IMR-90 (cell line): ENCODE measurements at regions not wholly inside any gene's neighbourhood (a gene's known extent, or its start where the extent isn't known, plus 50 kb on each side); places are given as distances from the start of the nearest gene placed in this dataset.

Experiments
- ATAC-seq: fragments of 200-7000 bp; cut with Tn5 transposase; 2 replicates; pipeline ENCODE4 v1.9.1; 2020; ENCODE audit warnings: low read depth, mild to moderate bottlenecking, moderate library complexity
- BruUV-seq: library from RNA; stranded (reverse); fragments of 400-500 nt; replicated peaks from 2 replicates; lab custom pipeline; 2021; lab: Mats Ljungman, UMichigan
- CTCF ChIA-PET: fragments of 300-600 bp; formaldehyde crosslinking; extraction: SDS; loops from one replicate; lab custom pipeline; 2021; ENCODE audit warnings: antibody characterized with exemption; lab: Yijun Ruan, JAX
- POLR2A ChIA-PET: fragments of 300-600 bp; sonication (Branson Sonifier 250); formaldehyde crosslinking; loops from one replicate; lab custom pipeline; 2022; ENCODE audit warnings: antibody characterized with exemption; ENCODE audit not compliant: unreplicated experiment; lab: Charles Lee
- DNase-seq: peaks from one replicate; pipeline ENCODE4 v3.0.0; 2013
- H2AFZ ChIP-seq: replicated peaks from 2 replicates; pipeline ENCODE3; 2013; ENCODE audit warnings: low read length, mild to moderate bottlenecking; ENCODE audit not compliant: poor library complexity
- H2AK5ac ChIP-seq: 2 replicates; pipeline ENCODE4 v1.6.1; 2013; ENCODE audit warnings: low read depth, low read length, inconsistent platforms
- H2AK9ac ChIP-seq: replicated peaks from 2 replicates; pipeline ENCODE3; 2013; ENCODE audit warnings: mild to moderate bottlenecking, low read depth, low read length, moderate library complexity; ENCODE audit not compliant: poor library complexity
- H2BK120ac ChIP-seq: 2 replicates; pipeline ENCODE4 v1.6.1; 2013; ENCODE audit warnings: low read depth, low read length, inconsistent platforms
- H2BK15ac ChIP-seq: 3 replicates; pipeline ENCODE4 v1.6.1; 2013; ENCODE audit warnings: low read depth, low read length, inconsistent platforms
- H2BK20ac ChIP-seq: 2 replicates; pipeline ENCODE4 v1.6.1; 2013; ENCODE audit warnings: low read depth, mild to moderate bottlenecking, inconsistent platforms, low read length, moderate library complexity
- H2BK5ac ChIP-seq: 2 replicates; pipeline ENCODE4 v1.6.1; 2013; ENCODE audit warnings: mild to moderate bottlenecking, low read depth, low read length, inconsistent platforms; ENCODE audit not compliant: poor library complexity, severe bottlenecking
- H3K14ac ChIP-seq: replicated peaks from 2 replicates; pipeline ENCODE4 v1.6.1; 2013; ENCODE audit warnings: low read depth, low read length, inconsistent platforms
- H3K18ac ChIP-seq: 2 replicates; pipeline ENCODE4 v1.6.1; 2013; ENCODE audit warnings: low read depth, low read length, control low read depth
- H3K23ac ChIP-seq: 2 replicates; pipeline ENCODE4 v1.6.1; 2013; ENCODE audit warnings: low read depth, low read length, inconsistent platforms
- H3K27ac ChIP-seq: 2 replicates; pipeline ENCODE4 v1.5.1; 2013; ENCODE audit warnings: mild to moderate bottlenecking, control low read depth, low read length; ENCODE audit not compliant: insufficient read depth
- H3K27me3 ChIP-seq: 2 replicates; pipeline ENCODE4 v1.6.1; 2013; ENCODE audit warnings: low read length; ENCODE audit not compliant: control insufficient read depth, insufficient read depth
- H3K36me3 ChIP-seq: 2 replicates; pipeline ENCODE4 v1.6.1; 2013; ENCODE audit warnings: low read length, mixed read lengths; ENCODE audit not compliant: control insufficient read depth, insufficient read depth
- H3K4ac ChIP-seq: 2 replicates; pipeline ENCODE4 v1.6.1; 2013; ENCODE audit warnings: low read depth, low read length, inconsistent platforms
- H3K4me1 ChIP-seq: 2 replicates; pipeline ENCODE4 v1.6.1; 2013; ENCODE audit warnings: low read length, mixed read lengths; ENCODE audit not compliant: control insufficient read depth, insufficient read depth
- H3K4me2 ChIP-seq: 2 replicates; pipeline ENCODE4 v1.6.1; 2013; ENCODE audit warnings: low read depth, mild to moderate bottlenecking, control low read depth, low read length, moderate library complexity
- H3K4me3 ChIP-seq: 2 replicates; pipeline ENCODE4 v1.5.1; 2013; ENCODE audit warnings: low read depth, mild to moderate bottlenecking, control low read depth, low read length, moderate library complexity; ENCODE audit not compliant: insufficient read depth
- H3K56ac ChIP-seq: 2 replicates; pipeline ENCODE4 v1.6.1; 2013; ENCODE audit warnings: low read length, inconsistent platforms; ENCODE audit not compliant: insufficient read depth; ENCODE audit errors: extremely low read depth
- H3K79me1 ChIP-seq, 2 experiments: 2 replicates each; pipeline ENCODE4 v1.6.1; 2013; ENCODE audit warnings: low read length in 2 of 2, inconsistent platforms in 1 of 2, low read depth in 1 of 2
- H3K9ac ChIP-seq: 2 replicates; pipeline ENCODE4 v1.6.1; 2013; ENCODE audit warnings: low read depth, low read length, control low read depth
- H3K9me1 ChIP-seq: 2 replicates; pipeline ENCODE4 v1.6.1; 2013; ENCODE audit warnings: low read length, inconsistent platforms; ENCODE audit not compliant: insufficient read depth
- H3K9me3 ChIP-seq: 2 replicates; pipeline ENCODE4 v1.6.1; 2013; ENCODE audit warnings: low read length; ENCODE audit not compliant: control insufficient read depth, insufficient read depth
- H4K20me1 ChIP-seq: 2 replicates; pipeline ENCODE4 v1.6.1; 2013; ENCODE audit warnings: low read length, inconsistent platforms; ENCODE audit not compliant: insufficient read depth
- H4K5ac ChIP-seq: 2 replicates; pipeline ENCODE4 v1.6.1; 2013; ENCODE audit warnings: mild to moderate bottlenecking, low read depth, low read length, control low read depth
- H4K8ac ChIP-seq, 2 experiments: 2 replicates each; pipeline ENCODE4 v1.6.1; 2013; ENCODE audit warnings: low read depth in 2 of 2, low read length in 2 of 2, control low read depth in 1 of 2, inconsistent platforms in 1 of 2
- H4K91ac ChIP-seq: 2 replicates; pipeline ENCODE4 v1.6.1; 2013; ENCODE audit warnings: low read depth, low read length, inconsistent platforms; ENCODE audit not compliant: insufficient read depth
- BHLHE40 ChIP-seq: fragments of 150-350 bp; IDR thresholded peaks from 2 replicates; pipeline ENCODE4 v1.6.1; 2016; ENCODE audit warnings: mild to moderate bottlenecking, low read depth, low read length
- CEBPB ChIP-seq: IDR thresholded peaks from 2 replicates; pipeline ENCODE4 v1.6.1; 2012; ENCODE audit warnings: low read depth, low read length, improper control_type of control experiment
- CHD1 ChIP-seq: IDR thresholded peaks from 2 replicates; pipeline ENCODE4 v1.6.1; 2012; ENCODE audit warnings: low read depth, low read length, improper control_type of control experiment
- ELK1 ChIP-seq: fragments of 150-350 bp; IDR thresholded peaks from 2 replicates; pipeline ENCODE4 v1.6.1; 2016; ENCODE audit warnings: low read depth, mild to moderate bottlenecking, low read length, moderate library complexity, borderline replicate concordance
- FOS ChIP-seq: fragments of 150-350 bp; IDR thresholded peaks from 2 replicates; pipeline ENCODE4 v1.6.1; 2016; ENCODE audit warnings: low read depth, low read length
- MAFK ChIP-seq: IDR thresholded peaks from 2 replicates; pipeline ENCODE4 v1.6.1; 2012; ENCODE audit warnings: low read depth, low read length, improper control_type of control experiment
- MAZ ChIP-seq: IDR thresholded peaks from 2 replicates; pipeline ENCODE4 v1.6.1; 2012; ENCODE audit warnings: low read depth, mild to moderate bottlenecking, low read length, improper control_type of control experiment, moderate library complexity, borderline replicate concordance
- MXI1 ChIP-seq: IDR thresholded peaks from 2 replicates; pipeline ENCODE4 v1.6.1; 2012; ENCODE audit warnings: low read depth, mild to moderate bottlenecking, low read length, moderate library complexity, borderline replicate concordance
- NFE2L2 ChIP-seq: fragments of 150-350 bp; IDR thresholded peaks from 2 replicates; pipeline ENCODE4 v1.6.1; 2016; ENCODE audit warnings: low read depth, mild to moderate bottlenecking, low read length
- POLR2A ChIP-seq: IDR thresholded peaks from 2 replicates; pipeline ENCODE4 v1.6.1; 2012; ENCODE audit warnings: mild to moderate bottlenecking, low read depth, low read length
- RAD21 ChIP-seq: IDR thresholded peaks from 2 replicates; pipeline ENCODE4 v1.6.1; 2012; ENCODE audit warnings: low read length, improper control_type of control experiment
- RCOR1 ChIP-seq: IDR thresholded peaks from 2 replicates; pipeline ENCODE4 v1.6.1; 2012; ENCODE audit warnings: mild to moderate bottlenecking, low read length, improper control_type of control experiment; ENCODE audit not compliant: insufficient replicate concordance
- RFX5 ChIP-seq: IDR thresholded peaks from 2 replicates; pipeline ENCODE4 v1.8.0; 2012; ENCODE audit warnings: low read depth, mild to moderate bottlenecking, low read length, moderate library complexity
- SMC3 ChIP-seq: fragments of 150-350 bp; IDR thresholded peaks from 2 replicates; pipeline ENCODE4 v1.6.1; 2016; ENCODE audit warnings: low read depth, mild to moderate bottlenecking, antibody characterized with exemption, low read length, moderate library complexity
- USF2 ChIP-seq: fragments of 150-350 bp; IDR thresholded peaks from 2 replicates; pipeline ENCODE4 v1.6.1; 2017; ENCODE audit warnings: mild to moderate bottlenecking, antibody characterized with exemption, low read length, low read depth
- WGBS, 2 experiments: methylation state at CpG; one replicate each; pipeline versions ENCODE4 v1.1.5 to v1.1.7; 2013; ENCODE audit warnings: missing lambda C conversion rate in 2 of 2; ENCODE audit not compliant: insufficient read length in 1 of 2; ENCODE audit errors: extremely low coverage in 2 of 2; 5-methylcytosine and 5-hydroxymethylcytosine counted together
- dilution Hi-C: fragments of 300-500 bp; cut with HindIII; formaldehyde crosslinking; loops from one replicate; pipeline ENCODE4 v1.14.3; 2018; ENCODE audit warnings: low sequenced_read_pairs; ENCODE audit not compliant: unreplicated experiment
- in situ Hi-C: fragments of 300-500 bp; cut with MboI; formaldehyde crosslinking; loops from 3 replicates; pipeline ENCODE4 v1.14.3; 2019; ENCODE audit warnings: low sequenced_read_pairs, inconsistent platforms, mixed read lengths
- intact Hi-C: fragments of 100-400 bp; cut with micrococcal nuclease; formaldehyde crosslinking; loops from 2 replicates; pipeline ENCODE4 v1.10.0; 2022

GRCh38 chr20:6401893-6402557 lies 279.2 kb upstream of the FERMT1 start:
- WGBS, 2 experiments: 20% methylated on average over 2 of the region's 3 CpGs; no CpG with 5 or more reads in 1 of the 2 experiments
- BruUV-seq: no TSS peak
- CTCF ChIA-PET: interaction anchor here (1.2 to 1.8 kb wide), 2 partner anchors 9 to 20 kb away, joined by 4 to 5 read pairs; no protein-coding TSS in a partner anchor
- no peak for TF ChIP-seq CEBPB
- no peak for TF ChIP-seq MAFK
- TF ChIP-seq RAD21: no peak
- no peak for TF ChIP-seq SMC3
- no peak for TF ChIP-seq MAZ
- TF ChIP-seq MXI1: no peak
- no peak for TF ChIP-seq ELK1
- no peak for TF ChIP-seq BHLHE40
- TF ChIP-seq RCOR1: no peak
- no peak for TF ChIP-seq USF2
- no peak for TF ChIP-seq CHD1
- no peak for TF ChIP-seq POLR2A
- TF ChIP-seq NFE2L2: no peak
- TF ChIP-seq RFX5: no peak
- TF ChIP-seq FOS: no peak

More at GRCh38 chr20:6401893-6402557, 279.2 kb upstream of the FERMT1 start:
- Histone ChIP-seq H3K23ac (no peak overlapping the region), H2AK9ac (no peak overlapping the region), H2BK15ac (no peak overlapping the region), H3K4me3 (no peak overlapping the region), H3K9ac (no peak overlapping the region), H4K8ac (no peak overlapping the region), H3K27me3 (0 out of 2 replicates have a peak, but pooled peaks cover 2% of the 10 kb centered on the region), H4K91ac (no peak overlapping the region), H3K4ac (peak overlapping the region; percentile 40; the same call in 1 of the 2 replicates), H3K79me1 (no peaks in the 10 kb centered on the region), H3K4me2 (no peak overlapping the region), H3K27ac (no peak overlapping the region), H2BK120ac (peak overlapping the region; percentile 55), H2AFZ (no peak overlapping the region), H3K18ac (0 out of 2 replicates have a peak overlapping the region, but pooled peaks have one; percentile 52), H2BK5ac (no peak overlapping the region), H3K4me1 (peaks cover 3% of the 10 kb centered on the region; the same call in 1 of the 2 replicates), H3K9me3 (no peaks in the 10 kb centered on the region), H2AK5ac (no peak overlapping the region), H3K36me3 (no peaks in the 10 kb centered on the region), H4K20me1 (no peaks in the 10 kb centered on the region), H4K5ac (no peak overlapping the region), H3K56ac (no peak overlapping the region), H2BK20ac (no peak overlapping the region), H3K9me1 (no peaks in the 10 kb centered on the region), H3K14ac (no peak overlapping the region)
- dilution Hi-C loops (no loop called here), intact Hi-C loops (no loop called here), in situ Hi-C loops (no loop called here)
- ATAC-seq (no peak; the same call in 1 of the 2 replicates), DNase-seq (peak; percentile 29)
- POLR2A ChIA-PET: interaction anchor here (0.6 kb wide), 1 partner anchor 52 kb away, joined by 3 read pairs; no protein-coding TSS in a partner anchor
